ENCODE measurements at regions not wholly inside any gene's neighbourhood (a gene's known extent, or its start where the extent isn't known, plus 50 kb on each side); places are given as distances from the start of the nearest gene placed in this dataset.

- TF ChIP-seq CTCF (IDR thresholded peaks at IDR 0.05; ENCODE audit: extremely low read depth in 1 of 2, insufficient read depth in 1 of 2, low read depth in 1 of 2, low read length in 2 of 2) (no peak), EZH2 (IDR thresholded peaks at IDR 0.05; ENCODE audit: borderline replicate concordance, low read depth, low read length, severe bottlenecking) (no peak), POLR2AphosphoS5 (IDR thresholded peaks at IDR 0.05; ENCODE audit: insufficient read depth, low read depth, low read length) (no peak), POLR2A (IDR thresholded peaks at IDR 0.05; ENCODE audit: low read depth, low read length) (no peak), MAX (IDR thresholded peaks at IDR 0.05; ENCODE audit: insufficient read depth, insufficient read length) (no peak), MYC (IDR thresholded peaks at IDR 0.05; ENCODE audit: low read depth, low read length) (no peak), GATA2 (IDR thresholded peaks at IDR 0.05; ENCODE audit: insufficient read depth, insufficient read length, low read depth, low read length) (no peak), JUN (IDR thresholded peaks at IDR 0.05; ENCODE audit: borderline replicate concordance, insufficient read depth, insufficient read length, low read depth) (no peak), FOS (IDR thresholded peaks at IDR 0.05; ENCODE audit: borderline replicate concordance, insufficient read depth, low read length) (no peak)
Observed at GRCh38 chr12:115375186-115375991, 691.4 kb upstream of the TBX3 start.

Measured in endothelial cell of umbilical vein (primary cell).